Activated CD4-positive, alpha-beta T cell treated with anti-CD3 and anti-CD28 coated beads, Interleukin-2, amount 50 U/mL, for 24 hours (primary cell): ENCODE measurements at regions not wholly inside any gene's neighbourhood (a gene's known extent, or its start where the extent isn't known, plus 50 kb on each side); places are given as distances from the start of the nearest gene placed in this dataset.
"Not testable (repeated sequence)": the region's sequence is repeated elsewhere in the genome, so short reads cannot be mapped to it uniquely, and the experiment has no call there.

Source experiments
- DNase-seq, 2 donors: peaks; one replicate each; pipeline ENCODE4 v3.0.0-alpha.2; 2020; ENCODE audit warnings: low read depth in 1 of 2, low spot score in 1 of 2

- DNase-seq, result not testable (repeated sequence)
These were observed 245.6 kb downstream of the TTC6 start for GRCh38 chr14:37841039-37841438.

- no peak for DNase-seq
These were observed 246.7 kb downstream of the TTC6 start for GRCh38 chr14:37842106-37842505.

- no peak for DNase-seq
These were observed 248.7 kb downstream of the TTC6 start for GRCh38 chr14:37843954-37844607.

GRCh38 chr14:37844614-37845013, 249.2 kb downstream of the TTC6 start:
- no peak for DNase-seq

- no peak for DNase-seq
These were observed 253.7 kb downstream of the TTC6 start for GRCh38 chr14:37848985-37849621.

GRCh38 chr14:37851054-37851453, 255.6 kb downstream of the TTC6 start:
- no peak for DNase-seq

GRCh38 chr14:37855871-37856270, 260.4 kb downstream of the TTC6 start:
- no peak for DNase-seq

- no peak for DNase-seq
These were observed 262.4 kb downstream of the TTC6 start for GRCh38 chr14:37857774-37858266.

- no peak for DNase-seq
These were observed 263.3 kb downstream of the TTC6 start for GRCh38 chr14:37858733-37859132.

GRCh38 chr14:37859177-37859576, 263.7 kb downstream of the TTC6 start:
- no peak for DNase-seq

- no peak for DNase-seq
These were observed 266.8 kb downstream of the TTC6 start for GRCh38 chr14:37862263-37862662.

GRCh38 chr14:37864128-37864527, 268.7 kb downstream of the TTC6 start:
- no peak for DNase-seq

- DNase-seq, result no peak
These were observed 269.7 kb downstream of the TTC6 start for GRCh38 chr14:37864861-37865718.

- DNase-seq, result no peak
These were observed 270.5 kb downstream of the TTC6 start for GRCh38 chr14:37865719-37866549.

GRCh38 chr14:37869633-37870032, 274.2 kb downstream of the TTC6 start:
- DNase-seq, result no peak

- no peak for DNase-seq
These were observed 274.7 kb downstream of the TTC6 start for GRCh38 chr14:37870170-37870569.

GRCh38 chr14:37870632-37871346, 275.4 kb downstream of the TTC6 start:
- DNase-seq, result no peak

GRCh38 chr14:37874065-37874428, 278.6 kb downstream of the TTC6 start:
- DNase-seq, result not testable (repeated sequence)

- peak; percentile 65 to 67 for DNase-seq
These were observed 279.1 kb downstream of the TTC6 start for GRCh38 chr14:37874429-37875109.

- no peak for DNase-seq
These were observed 292.8 kb downstream of the TTC6 start for GRCh38 chr14:37888234-37888633.
